NCI-H2171 (cell line): ENCODE measurements at regions not wholly inside any gene's neighbourhood (a gene's known extent, or its start where the extent isn't known, plus 50 kb on each side); places are given as distances from the start of the nearest gene placed in this dataset.
"Not testable (repeated sequence)": the region's sequence is repeated elsewhere in the genome, so short reads cannot be mapped to it uniquely, and the experiment has no call there.

Experiments
- DNase-seq: peaks from one replicate; lab custom pipeline; 2025; lab: John Stamatoyannopoulos, UW

- not testable (repeated sequence) for DNase-seq
Observed at GRCh38 chr6:66258731-66259487, 551.9 kb upstream of the EYS start.

- DNase-seq: no peak
Observed at GRCh38 chr6:66245231-66245630, 538.2 kb upstream of the EYS start.

GRCh38 chr6:66238851-66239250, 531.8 kb upstream of the EYS start:
- DNase-seq: no peak

- DNase-seq: no peak
Observed at GRCh38 chr6:66232890-66233289, 525.9 kb upstream of the EYS start.

GRCh38 chr6:66230591-66230990, 523.6 kb upstream of the EYS start:
- peak; percentile 8 for DNase-seq

- peak; percentile 49 for DNase-seq
Observed at GRCh38 chr6:66226109-66226508, 519.1 kb upstream of the EYS start.

GRCh38 chr6:66210964-66211363, 503.9 kb upstream of the EYS start:
- no peak for DNase-seq

- DNase-seq: no peak
Observed at GRCh38 chr6:66200390-66200789, 493.4 kb upstream of the EYS start.

GRCh38 chr6:66199171-66199570, 492.1 kb upstream of the EYS start:
- DNase-seq: no peak

- DNase-seq: no peak
Observed at GRCh38 chr6:66198062-66198624, 491.1 kb upstream of the EYS start.

- DNase-seq: no peak
Observed at GRCh38 chr6:66190858-66191257, 483.8 kb upstream of the EYS start.

- no peak for DNase-seq
Observed at GRCh38 chr6:66189915-66190314, 482.9 kb upstream of the EYS start.

- no peak for DNase-seq
Observed at GRCh38 chr6:66186756-66187155, 479.7 kb upstream of the EYS start.

- no peak for DNase-seq
Observed at GRCh38 chr6:66184091-66184490, 477.1 kb upstream of the EYS start.

- no peak for DNase-seq
Observed at GRCh38 chr6:66179361-66179760, 472.3 kb upstream of the EYS start.

- DNase-seq: no peak
Observed at GRCh38 chr6:66173587-66173986, 466.6 kb upstream of the EYS start.

- DNase-seq: not testable (repeated sequence)
Observed at GRCh38 chr6:66166713-66167112, 459.7 kb upstream of the EYS start.

GRCh38 chr6:66161546-66162108, 454.6 kb upstream of the EYS start:
- no peak for DNase-seq

GRCh38 chr6:66159937-66160336, 452.9 kb upstream of the EYS start:
- no peak for DNase-seq

GRCh38 chr6:66153247-66153646, 446.2 kb upstream of the EYS start:
- no peak for DNase-seq

- no peak for DNase-seq
Observed at GRCh38 chr6:66149132-66149531, 442.1 kb upstream of the EYS start.

GRCh38 chr6:66145867-66146266, 438.8 kb upstream of the EYS start:
- DNase-seq: no peak

GRCh38 chr6:66134021-66134420, 427.0 kb upstream of the EYS start:
- no peak for DNase-seq

- no peak for DNase-seq
Observed at GRCh38 chr6:66128656-66129055, 421.6 kb upstream of the EYS start.
